Ovary (tissue), 3 donors: ENCODE measurements at regions not wholly inside any gene's neighbourhood (a gene's known extent, or its start where the extent isn't known, plus 50 kb on each side); places are given as distances from the start of the nearest gene placed in this dataset.

ENCODE experiments used
- CTCF ChIP-seq, 3 donors: fragments of 450-650 bp in 2 of 3; fragments of 200-600 bp in 1 of 3; IDR thresholded peaks; one replicate each; pipeline versions ENCODE4 v1.5.1 to v1.8.0; 2016 to 2022; ENCODE audit warnings: antibody characterized with exemption in 3 of 3, mild to moderate bottlenecking in 1 of 3
- EP300 ChIP-seq: sonication (generic); formaldehyde crosslinking; IDR thresholded peaks from one replicate; pipeline ENCODE4 v1.6.1; 2017; ENCODE audit warnings: antibody characterized with exemption
- POLR2A ChIP-seq: fragments of 450-650 bp; IDR thresholded peaks from one replicate; pipeline ENCODE4 v1.6.1; 2017; ENCODE audit warnings: antibody characterized with exemption, mild to moderate bottlenecking, moderate library complexity
- donor health status: DM: no; HTN: no; CAD: no.

GRCh38 chr6:4382362-4382853 is 247.0 kb upstream of the ECI2 start:
- TF ChIP-seq CTCF (IDR thresholded peaks at IDR 0.05) (no peak), POLR2A (no peak), EP300 (no peak)
